GM12874 (cell line): ENCODE measurements at regions not wholly inside any gene's neighbourhood (a gene's known extent, or its start where the extent isn't known, plus 50 kb on each side); places are given as distances from the start of the nearest gene placed in this dataset.

Source experiments
- TF ChIP-seq, protein P1 (sequence below): IDR thresholded peaks from 2 replicates; pipeline ENCODE4 v1.5.1; 2011; ENCODE audit warnings: low read depth, mild to moderate bottlenecking, control low read depth, low read length, moderate library complexity; ENCODE audit not compliant: insufficient read depth

DNA sequence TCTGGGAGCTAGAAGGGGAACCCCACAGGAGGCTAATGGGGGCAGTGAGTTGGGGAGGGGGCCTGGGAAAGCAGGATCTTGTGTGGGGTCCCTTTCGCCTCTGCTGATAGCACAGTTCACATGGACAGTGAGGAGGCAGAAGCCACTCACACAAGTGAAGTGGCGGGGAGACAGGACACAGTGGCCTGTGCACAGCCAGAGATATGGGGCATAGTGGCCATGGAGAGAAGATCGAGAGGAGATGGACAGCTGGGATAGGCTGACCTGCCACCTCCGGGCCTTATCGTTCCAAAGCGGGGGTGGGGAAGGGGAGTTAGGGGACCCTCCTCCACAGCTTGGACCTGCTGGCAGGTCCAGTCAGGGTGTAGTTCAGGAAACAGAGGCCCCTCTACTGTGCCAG lies 69.8 kb upstream of the EDAR start:
- TF ChIP-seq, protein P1, sequence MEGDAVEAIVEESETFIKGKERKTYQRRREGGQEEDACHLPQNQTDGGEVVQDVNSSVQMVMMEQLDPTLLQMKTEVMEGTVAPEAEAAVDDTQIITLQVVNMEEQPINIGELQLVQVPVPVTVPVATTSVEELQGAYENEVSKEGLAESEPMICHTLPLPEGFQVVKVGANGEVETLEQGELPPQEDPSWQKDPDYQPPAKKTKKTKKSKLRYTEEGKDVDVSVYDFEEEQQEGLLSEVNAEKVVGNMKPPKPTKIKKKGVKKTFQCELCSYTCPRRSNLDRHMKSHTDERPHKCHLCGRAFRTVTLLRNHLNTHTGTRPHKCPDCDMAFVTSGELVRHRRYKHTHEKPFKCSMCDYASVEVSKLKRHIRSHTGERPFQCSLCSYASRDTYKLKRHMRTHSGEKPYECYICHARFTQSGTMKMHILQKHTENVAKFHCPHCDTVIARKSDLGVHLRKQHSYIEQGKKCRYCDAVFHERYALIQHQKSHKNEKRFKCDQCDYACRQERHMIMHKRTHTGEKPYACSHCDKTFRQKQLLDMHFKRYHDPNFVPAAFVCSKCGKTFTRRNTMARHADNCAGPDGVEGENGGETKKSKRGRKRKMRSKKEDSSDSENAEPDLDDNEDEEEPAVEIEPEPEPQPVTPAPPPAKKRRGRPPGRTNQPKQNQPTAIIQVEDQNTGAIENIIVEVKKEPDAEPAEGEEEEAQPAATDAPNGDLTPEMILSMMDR = no peak

DNA sequence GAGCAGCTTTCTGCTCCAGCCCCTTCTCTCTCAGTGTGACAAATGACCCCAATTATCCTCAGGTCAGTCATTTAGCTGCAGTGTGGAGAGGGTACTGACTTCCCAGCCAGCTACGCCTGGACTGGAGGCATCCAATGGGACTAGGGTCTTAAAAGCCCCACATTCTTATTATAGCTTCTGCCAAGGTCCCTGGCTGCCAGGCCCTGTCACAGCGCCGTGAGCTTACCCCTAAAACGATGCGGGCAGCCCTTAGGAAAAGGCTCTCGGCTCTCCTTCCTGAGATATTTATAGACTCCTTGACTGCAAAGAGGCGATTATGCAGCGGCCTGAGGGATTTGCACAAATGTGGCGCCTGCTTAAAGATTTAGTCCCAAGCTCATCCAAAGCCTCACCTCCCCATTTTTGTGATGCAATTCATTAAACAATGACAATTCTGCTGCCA lies 69.2 kb upstream of the EDAR start:
- TF ChIP-seq, protein P1 = no peak

DNA sequence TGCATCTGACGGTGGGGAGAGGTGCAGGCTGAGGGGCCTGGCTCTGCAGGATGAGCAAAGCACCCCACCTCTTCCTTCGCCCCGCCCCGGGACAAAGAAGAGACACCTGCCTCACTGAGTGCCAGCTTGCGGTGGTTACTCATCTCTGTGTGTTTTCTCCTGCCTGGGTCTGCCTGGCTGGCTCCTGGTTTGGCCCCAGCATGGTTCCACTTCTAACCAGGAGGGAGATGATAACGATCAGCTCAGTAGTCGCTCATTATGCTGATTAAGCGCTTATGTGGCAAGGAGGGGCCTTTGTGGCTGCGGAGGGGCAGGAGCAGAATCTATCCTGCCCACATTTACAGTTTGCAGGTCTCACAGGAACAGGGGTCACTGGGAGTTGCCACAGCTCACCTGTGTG lies 68.7 kb upstream of the EDAR start:
- TF ChIP-seq, protein P1 = no peak

DNA sequence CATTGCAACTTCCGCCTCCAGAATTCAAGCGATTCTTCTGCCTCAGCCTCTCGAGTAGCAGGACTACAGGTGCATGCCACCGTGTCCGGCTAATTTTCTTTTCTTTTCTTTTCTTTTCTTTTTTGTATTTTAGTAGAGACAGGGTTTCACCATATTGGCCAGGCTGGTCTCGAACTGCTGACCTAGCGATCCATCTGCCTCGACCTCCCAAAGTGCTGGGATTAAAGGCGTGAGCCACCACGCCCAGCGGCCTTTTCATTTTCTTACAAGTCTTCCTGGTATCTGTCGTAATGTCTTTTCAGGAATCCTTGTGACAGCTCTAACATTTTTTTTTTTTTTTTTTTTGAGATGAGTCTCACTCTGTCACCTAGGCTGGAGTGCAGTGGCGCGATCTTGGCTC lies 66.4 kb upstream of the EDAR start:
- TF ChIP-seq, protein P1 = no peak

DNA sequence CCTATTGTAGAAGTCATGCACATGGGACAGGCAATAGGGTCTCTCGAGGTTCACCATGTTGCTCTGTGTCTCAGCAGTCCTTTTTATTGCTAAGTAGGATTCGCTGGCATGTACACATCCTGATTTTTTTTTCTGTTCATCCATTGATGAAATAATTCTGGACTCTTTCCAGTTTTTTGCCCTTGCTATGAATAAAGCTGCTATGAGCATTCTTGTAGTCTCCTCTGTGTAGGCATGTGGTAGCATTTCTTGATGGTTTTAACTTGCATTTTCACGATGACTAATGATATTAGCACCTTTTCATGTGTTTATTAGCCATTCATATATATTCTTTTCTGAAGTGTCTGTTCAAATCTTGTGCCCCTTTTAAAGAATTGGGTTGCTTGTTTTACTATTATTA lies 65.8 kb upstream of the EDAR start:
- TF ChIP-seq, protein P1 = no peak

DNA sequence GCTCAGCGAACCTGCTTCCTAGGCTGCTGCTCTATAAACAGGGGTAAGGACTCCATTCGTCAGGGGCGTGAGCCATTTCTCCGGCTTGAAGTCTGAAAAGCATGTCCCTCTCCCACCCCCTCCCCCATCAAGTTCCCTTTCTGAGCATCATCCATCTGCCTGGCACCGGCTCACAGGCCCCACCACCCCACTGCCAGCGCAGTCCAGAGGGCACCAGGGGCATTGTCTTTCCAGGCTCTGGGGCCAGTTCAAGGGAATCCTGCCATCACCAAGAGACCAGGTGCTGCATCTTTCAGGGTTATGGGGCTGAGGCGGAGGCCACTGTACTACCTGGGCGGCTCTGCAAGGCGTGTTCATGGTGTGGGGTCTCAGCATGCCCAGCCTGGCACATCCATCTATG lies 64.7 kb upstream of the EDAR start:
- TF ChIP-seq, protein P1 = no peak

DNA sequence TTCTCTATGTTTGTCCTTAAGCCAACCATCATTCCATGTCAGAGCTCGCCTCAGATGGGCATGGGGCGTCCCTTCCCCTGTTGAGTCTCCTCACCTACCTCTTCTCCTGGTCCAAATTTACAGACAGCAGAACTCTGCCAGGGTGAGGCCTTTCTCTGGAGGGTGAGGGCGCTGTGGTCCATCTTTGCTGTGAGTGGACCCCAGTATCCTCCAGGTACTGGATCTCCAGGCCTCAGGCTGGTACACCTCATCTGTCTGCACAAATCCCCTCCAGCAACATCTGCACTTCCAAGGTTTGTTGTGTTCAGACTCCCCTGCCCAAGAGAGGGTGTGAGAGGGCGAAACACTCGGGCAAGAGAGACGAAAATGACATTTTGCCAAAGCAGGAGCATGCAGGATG lies 63.9 kb upstream of the EDAR start:
- TF ChIP-seq, protein P1 = no peak

DNA sequence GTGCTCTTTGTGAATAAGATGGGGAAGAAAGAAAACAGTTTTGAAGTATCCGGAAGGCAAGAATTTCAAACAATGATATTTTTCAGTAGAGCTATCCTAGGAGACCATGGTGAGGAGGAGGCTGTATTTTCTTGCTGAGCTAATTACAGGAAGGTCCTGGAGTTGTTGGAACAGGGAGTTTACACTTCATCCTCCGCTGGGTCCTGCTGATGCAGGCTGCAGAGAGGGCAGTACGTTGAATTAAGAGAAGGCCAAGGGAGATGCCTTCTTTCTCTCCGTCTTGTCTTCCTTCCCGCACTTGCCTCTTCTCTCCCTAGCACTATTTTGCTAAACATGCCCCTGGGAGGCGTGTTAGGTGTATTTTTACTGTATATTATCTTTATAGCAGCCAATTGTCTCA lies 60.0 kb upstream of the EDAR start:
- TF ChIP-seq, protein P1 = no peak
